Large intestine (tissue), 3 donors: ENCODE measurements at regions not wholly inside any gene's neighbourhood (a gene's known extent, or its start where the extent isn't known, plus 50 kb on each side); places are given as distances from the start of the nearest gene placed in this dataset.
"Not testable (repeated sequence)": the region's sequence is repeated elsewhere in the genome, so short reads cannot be mapped to it uniquely, and the experiment has no call there.

Source experiments
- DNase-seq, 2 donors: peaks; one replicate each; pipeline versions ENCODE4 v3.0.0 to v3.0.0-alpha.2; 2013
- H3K27ac ChIP-seq: one replicate; pipeline ENCODE4 v1.5.1; 2013; ENCODE audit warnings: low read length
- H3K27me3 ChIP-seq: 2 replicates; pipeline ENCODE4 v1.6.1; 2013; ENCODE audit warnings: low read length; ENCODE audit not compliant: control insufficient read depth, insufficient read depth
- H3K36me3 ChIP-seq: 2 replicates; pipeline ENCODE4 v1.6.1; 2013; ENCODE audit warnings: low read length; ENCODE audit not compliant: control insufficient read depth, insufficient read depth
- H3K4me1 ChIP-seq: one replicate; pipeline ENCODE4 v1.6.1; 2013; ENCODE audit warnings: low read length; ENCODE audit not compliant: control insufficient read depth, insufficient read depth
- H3K4me3 ChIP-seq: one replicate; pipeline ENCODE4 v1.5.1; 2013; ENCODE audit warnings: low read length
- H3K9me3 ChIP-seq: one replicate; pipeline ENCODE4 v1.6.1; 2013; ENCODE audit warnings: mild to moderate bottlenecking, low read depth, low read length, moderate library complexity; ENCODE audit not compliant: control insufficient read depth
- WGBS: methylation state at CpG from one replicate; pipeline ENCODE4 v1.1.5; 2013; ENCODE audit warnings: low lambda C conversion rate; ENCODE audit not compliant: insufficient coverage; 5-methylcytosine and 5-hydroxymethylcytosine counted together

DNA sequence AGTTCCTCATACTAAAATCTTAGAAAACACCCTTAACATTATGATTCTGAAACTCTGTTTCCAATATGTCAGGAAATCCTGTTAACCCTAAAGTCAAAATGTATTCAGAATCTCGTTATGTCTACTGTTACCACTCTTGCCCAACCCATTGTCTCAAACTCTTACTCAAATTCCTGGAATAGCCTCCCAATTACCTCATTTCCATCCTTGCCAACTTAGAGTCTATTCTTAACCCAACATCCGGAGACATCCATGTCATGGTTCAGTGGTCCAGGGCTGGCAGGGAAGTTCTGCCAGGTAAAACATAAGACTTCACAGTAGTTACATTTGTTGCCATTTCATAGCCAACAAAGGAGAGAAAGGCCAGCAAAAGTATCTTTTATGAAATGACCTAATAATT lies 593.9 kb downstream of the PYDC2 start:
- Histone ChIP-seq H3K27ac (no peak overlapping the region), H3K4me1 (no peaks in the 10 kb centered on the region), H3K4me3 (no peak overlapping the region), H3K9me3 (no peaks in the 10 kb centered on the region), H3K36me3 (no peaks in the 10 kb centered on the region), H3K27me3 (no peaks in the 10 kb centered on the region)
- DNase-seq, result no peak
- WGBS, result no CpG with 5 or more reads among the region's 2 CpGs

DNA sequence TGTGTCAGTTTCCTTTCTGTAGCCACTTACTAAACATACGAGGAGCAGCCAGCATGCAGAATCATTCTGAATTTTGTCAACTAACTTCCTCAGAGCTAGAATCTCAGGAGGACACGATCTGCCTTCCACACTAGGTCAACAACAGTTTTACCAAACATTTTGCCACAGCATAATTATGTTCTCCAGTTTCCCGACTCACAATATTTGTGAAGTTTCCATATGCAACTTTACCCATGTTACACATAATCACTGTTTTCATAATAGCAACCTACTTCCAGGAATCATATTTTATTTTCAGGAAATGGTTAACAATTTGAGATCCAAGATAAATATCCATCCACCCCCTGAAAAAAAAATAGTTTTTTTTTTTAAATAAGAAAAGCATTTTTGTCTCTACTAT lies 595.0 kb downstream of the PYDC2 start:
- Histone ChIP-seq H3K27me3 (no peaks in the 10 kb centered on the region), H3K36me3 (no peaks in the 10 kb centered on the region), H3K4me1 (no peaks in the 10 kb centered on the region), H3K9me3 (no peaks in the 10 kb centered on the region), H3K27ac (no peak overlapping the region), H3K4me3 (no peak overlapping the region)
- 100% methylated on average over 1 of the region's 3 CpGs for WGBS
- DNase-seq, result no peak

DNA sequence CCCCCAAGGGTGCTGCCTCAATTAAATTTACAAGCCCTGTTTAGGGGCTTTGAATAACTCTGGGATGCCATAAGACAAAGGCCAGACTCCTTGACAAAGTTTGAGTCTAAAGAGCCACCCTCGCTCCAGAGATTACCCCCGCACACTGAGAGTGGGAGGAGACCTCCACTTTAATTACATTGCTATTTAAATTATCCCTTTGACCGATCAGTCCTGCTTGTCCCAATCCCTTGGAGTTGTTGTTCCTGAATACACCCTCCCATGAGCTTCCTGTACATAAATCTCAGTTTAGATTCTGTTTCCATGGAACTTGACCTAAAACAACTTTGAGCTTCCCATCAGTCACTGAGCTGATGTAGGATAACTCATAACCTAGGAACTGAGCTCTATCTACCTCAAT lies 596.3 kb downstream of the PYDC2 start:
- WGBS, result no CpG with 5 or more reads among the region's 3 CpGs
- Histone ChIP-seq H3K36me3 (no peaks in the 10 kb centered on the region), H3K4me3 (no peak overlapping the region), H3K27ac (no peak overlapping the region), H3K4me1 (no peaks in the 10 kb centered on the region), H3K27me3 (no peaks in the 10 kb centered on the region), H3K9me3 (no peaks in the 10 kb centered on the region)
- DNase-seq, result no peak

DNA sequence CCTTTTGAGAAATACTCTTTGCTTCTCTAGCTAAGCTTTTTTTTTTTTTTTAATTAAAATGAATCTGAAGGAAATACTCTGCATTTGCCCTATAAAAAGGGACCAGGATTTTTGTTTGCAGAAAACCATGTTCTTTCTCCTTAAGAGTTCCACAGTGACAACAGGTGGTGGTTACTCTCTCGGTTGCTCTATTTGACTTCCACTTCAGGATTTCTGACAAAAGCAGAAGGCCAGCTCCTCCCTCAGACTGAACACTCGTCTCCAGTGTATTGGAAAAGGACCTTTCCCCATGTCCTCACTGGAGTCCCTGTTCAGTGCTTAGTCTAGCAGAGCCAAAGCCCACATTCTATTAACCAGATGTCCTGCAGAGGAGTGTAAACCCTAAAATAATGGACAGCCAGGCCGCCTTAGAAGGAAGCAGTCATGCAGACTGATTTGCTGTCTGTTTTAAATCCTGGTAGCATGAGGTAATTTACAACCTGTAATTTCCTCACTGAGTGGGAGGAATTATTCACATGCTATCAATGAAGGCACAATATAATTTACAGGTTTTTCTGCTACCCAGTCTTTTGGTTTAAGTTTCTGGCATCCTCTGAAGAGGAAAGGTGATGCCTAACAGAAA lies 599.3 kb downstream of the PYDC2 start:
- no peak overlapping the region for H3K4me3 ChIP-seq
- H3K27me3 ChIP-seq, result no peaks in the 10 kb centered on the region
- WGBS, result no CpG with 5 or more reads among the region's 3 CpGs
- H3K4me1 ChIP-seq, result no peaks in the 10 kb centered on the region
- H3K9me3 ChIP-seq, result no peaks in the 10 kb centered on the region
- no peaks in the 10 kb centered on the region for H3K36me3 ChIP-seq
- no peak overlapping the region for H3K27ac ChIP-seq
- DNase-seq, result peak in 1 of 2 donors; percentile 49

DNA sequence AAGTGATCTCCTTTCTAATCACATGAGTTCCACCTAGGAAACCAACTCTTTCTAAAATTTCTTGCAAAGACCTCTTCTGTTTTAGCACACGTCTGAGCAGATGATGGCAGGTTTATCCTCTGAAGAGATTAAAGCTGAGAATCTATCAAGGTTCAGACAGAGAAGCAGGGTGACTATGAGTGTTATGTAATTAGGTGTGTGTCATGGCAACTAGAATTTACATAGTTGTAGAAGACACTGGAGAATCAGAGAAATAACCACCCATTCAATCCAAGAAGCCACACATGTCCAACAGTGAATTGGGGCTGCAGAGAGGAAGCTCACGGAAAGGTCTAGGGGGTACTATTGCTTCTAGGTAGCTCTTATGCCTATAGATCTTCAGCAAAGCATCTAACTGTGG lies 600.5 kb downstream of the PYDC2 start:
- Histone ChIP-seq H3K4me1 (no peaks in the 10 kb centered on the region), H3K27me3 (no peaks in the 10 kb centered on the region), H3K27ac (no peak overlapping the region), H3K36me3 (no peaks in the 10 kb centered on the region), H3K4me3 (no peak overlapping the region), H3K9me3 (no peaks in the 10 kb centered on the region)
- WGBS, result no CpG with 5 or more reads among the region's 2 CpGs
- no peak for DNase-seq

DNA sequence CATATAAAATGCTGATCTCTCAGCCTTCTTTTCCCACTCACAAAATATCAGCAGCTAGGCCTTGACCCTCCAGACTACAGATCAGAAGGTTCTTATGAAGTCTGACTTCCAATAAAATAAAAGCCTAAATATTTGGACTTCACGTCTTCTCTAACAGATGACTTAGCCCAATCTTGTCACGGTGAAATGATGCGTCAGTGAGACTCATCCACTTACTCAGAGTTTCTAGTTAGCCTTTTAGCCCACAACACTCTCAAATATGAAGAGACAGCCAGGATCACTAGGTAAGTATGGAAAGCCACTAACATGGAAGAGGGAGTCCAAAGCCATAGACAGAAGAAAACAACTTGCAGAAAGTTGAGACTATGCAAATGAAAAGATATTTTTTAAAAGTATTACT lies 601.2 kb downstream of the PYDC2 start:
- Histone ChIP-seq H3K4me3 (no peak overlapping the region), H3K36me3 (no peaks in the 10 kb centered on the region), H3K27ac (no peak overlapping the region), H3K27me3 (no peaks in the 10 kb centered on the region), H3K9me3 (no peaks in the 10 kb centered on the region), H3K4me1 (no peaks in the 10 kb centered on the region)
- WGBS, result 40% methylated on average over 1 of the region's 3 CpGs
- no peak for DNase-seq

DNA sequence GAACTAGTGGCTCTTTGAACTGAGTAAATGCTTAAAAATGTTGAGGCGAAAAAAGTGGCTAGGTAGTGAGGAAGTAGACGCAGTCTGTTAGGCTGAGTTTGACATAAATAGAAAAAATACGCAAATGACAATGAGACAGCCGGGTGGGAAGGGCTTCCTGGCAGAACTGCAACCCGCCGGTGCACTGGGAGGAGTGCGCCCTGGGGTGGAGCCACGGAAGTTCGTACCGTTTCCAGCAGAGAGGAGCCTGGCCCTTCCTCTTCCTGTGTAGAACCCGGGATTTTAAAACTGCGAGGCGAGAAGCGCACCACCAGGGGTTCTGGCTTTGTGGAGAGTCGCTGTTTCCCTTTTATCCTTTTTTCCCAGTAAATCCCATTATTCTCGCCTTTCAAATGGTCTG lies 602.6 kb downstream of the PYDC2 start:
- H3K27ac ChIP-seq, result no peak overlapping the region
- 80% methylated on average over 1 of the region's 16 CpGs for WGBS
- DNase-seq, result no peak
- H3K4me3 ChIP-seq, result no peak overlapping the region
- no peaks in the 10 kb centered on the region for H3K27me3 ChIP-seq
- H3K4me1 ChIP-seq, result no peaks in the 10 kb centered on the region
- no peaks in the 10 kb centered on the region for H3K36me3 ChIP-seq
- H3K9me3 ChIP-seq, result no peaks in the 10 kb centered on the region

DNA sequence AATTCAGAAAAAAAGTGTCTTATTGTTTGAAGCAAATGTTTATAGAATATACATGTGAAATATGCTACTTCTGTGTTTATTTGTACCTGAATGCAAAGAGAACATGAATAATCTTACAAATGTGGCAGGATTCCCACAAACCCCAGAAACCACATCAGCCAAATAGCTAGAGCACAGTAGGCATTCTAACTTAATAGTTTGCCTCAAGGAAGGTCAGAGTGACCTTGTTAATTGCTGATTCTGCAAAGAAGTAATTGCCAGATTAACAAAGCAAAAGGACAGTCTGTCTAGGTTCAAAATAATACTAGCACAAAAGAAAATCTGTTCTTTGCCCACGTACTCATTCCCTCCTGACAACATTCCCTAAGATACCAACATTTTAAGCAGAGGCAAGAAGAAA lies 604.0 kb downstream of the PYDC2 start:
- no CpG with 5 or more reads among the region's 1 CpG for WGBS
- Histone ChIP-seq H3K36me3 (no peaks in the 10 kb centered on the region), H3K4me1 (no peaks in the 10 kb centered on the region), H3K27me3 (no peaks in the 10 kb centered on the region), H3K27ac (no peak overlapping the region), H3K9me3 (no peaks in the 10 kb centered on the region), H3K4me3 (no peak overlapping the region)
- DNase-seq, result no peak

DNA sequence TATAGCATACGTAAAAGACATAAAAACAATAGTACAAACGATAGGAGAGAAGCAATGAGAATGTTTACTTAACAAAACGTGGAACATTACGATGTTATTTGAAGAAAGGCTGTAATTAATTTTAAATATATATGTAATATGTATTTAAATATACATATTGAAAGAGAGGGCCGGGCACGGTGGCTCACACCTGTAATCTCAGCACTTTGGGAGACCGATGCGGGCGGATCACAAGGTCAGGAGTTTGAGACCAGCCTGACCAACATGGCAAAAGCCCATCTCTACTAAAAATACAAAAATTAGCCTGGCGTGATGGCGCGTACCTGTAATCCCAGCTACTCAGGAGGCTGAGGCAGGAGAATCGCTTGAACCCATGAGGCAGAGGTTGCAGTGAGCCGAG lies 605.3 kb downstream of the PYDC2 start:
- whole genome bisulfite sequencing, result 81% methylated on average over 4 of the region's 14 CpGs

DNA sequence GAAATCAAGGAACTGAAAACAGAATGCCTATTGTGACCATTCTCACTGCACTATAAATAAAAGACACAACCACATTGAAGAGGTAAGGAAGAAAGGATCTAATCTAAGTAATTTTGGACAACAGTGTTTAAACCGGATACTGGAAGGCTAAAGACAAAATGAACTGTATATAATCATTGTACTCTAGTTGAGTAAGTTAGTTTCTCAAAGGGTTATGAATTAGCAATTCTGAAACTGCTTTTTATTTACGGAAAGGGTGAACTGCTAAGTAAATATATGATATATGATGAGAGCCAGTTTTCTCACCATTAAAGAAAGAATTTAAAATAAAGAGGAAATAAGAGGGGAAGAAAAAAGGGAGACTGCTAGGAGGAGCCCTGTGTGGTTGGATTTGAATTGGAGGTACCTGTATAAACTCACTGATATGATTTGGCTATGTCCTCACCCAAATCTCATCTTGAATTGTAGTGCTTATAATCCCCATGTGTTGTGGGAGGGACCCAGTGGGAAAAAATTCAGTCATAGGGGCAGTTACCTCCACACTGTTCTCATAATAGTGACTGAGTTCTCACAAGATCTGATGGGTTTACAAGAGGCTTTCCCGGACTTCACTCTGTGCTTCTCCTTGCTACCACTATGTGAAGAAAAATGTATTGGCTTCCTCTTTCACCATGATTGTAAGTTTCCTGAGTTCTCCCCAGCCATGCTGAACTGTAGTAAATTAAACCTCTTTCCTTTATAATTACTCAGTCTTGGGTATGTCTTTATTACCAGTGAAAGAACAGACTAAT lies 607.7 kb downstream of the PYDC2 start:
- WGBS, result 56% methylated on average over 3 of the region's 3 CpGs
- no peak overlapping the region for H3K4me3 ChIP-seq
- no peaks in the 10 kb centered on the region for H3K27me3 ChIP-seq
- no peak for DNase-seq
- no peaks in the 10 kb centered on the region for H3K36me3 ChIP-seq
- no peaks in the 10 kb centered on the region for H3K4me1 ChIP-seq
- no peaks in the 10 kb centered on the region for H3K9me3 ChIP-seq
- H3K27ac ChIP-seq, result no peak overlapping the region

More for the DNA sequence above, 605.3 kb downstream of the PYDC2 start:
- H3K4me3 ChIP-seq, H3K9me3 ChIP-seq, DNase-seq, H3K27me3 ChIP-seq, H3K4me1 ChIP-seq, H3K27ac ChIP-seq, H3K36me3 ChIP-seq: not testable (repeated sequence)
